Activated CD4-positive, alpha-beta memory T cell treated with anti-CD3 and anti-CD28 coated beads for 36 hours (primary cell): ENCODE measurements at regions not wholly inside any gene's neighbourhood (a gene's known extent, or its start where the extent isn't known, plus 50 kb on each side); places are given as distances from the start of the nearest gene placed in this dataset.

Experiments
- CTCF ChIA-PET: fragments of 350-600 bp; sonication (Branson Sonifier 250); formaldehyde crosslinking; loops from one replicate; lab custom pipeline; 2021; ENCODE audit warnings: antibody characterized with exemption, inconsistent platforms; lab: Charles Lee
- POLR2A ChIA-PET: fragments of 350-600 bp; sonication (Branson Sonifier 250); formaldehyde crosslinking; loops from one replicate; lab custom pipeline; 2021; ENCODE audit warnings: antibody characterized with exemption; lab: Charles Lee
- DNase-seq: peaks from one replicate; pipeline ENCODE4 v3.0.0-alpha.2; 2020
- H3K27ac Mint-ChIP-seq: one replicate; pipeline ENCODE4 v1.8.0; 2021; ENCODE audit warnings: mixed read lengths
- H3K27me3 Mint-ChIP-seq: one replicate; pipeline ENCODE4 v1.8.0; 2021; ENCODE audit warnings: mixed read lengths
- H3K36me3 Mint-ChIP-seq: one replicate; pipeline ENCODE4 v1.8.0; 2021; ENCODE audit warnings: mixed read lengths
- H3K4me1 Mint-ChIP-seq: one replicate; pipeline ENCODE4 v1.8.0; 2021; ENCODE audit warnings: low read depth, mixed read lengths
- H3K4me3 Mint-ChIP-seq: one replicate; pipeline ENCODE4 v1.8.0; 2021; ENCODE audit warnings: mild to moderate bottlenecking, mixed read lengths
- H3K9me3 Mint-ChIP-seq: one replicate; pipeline ENCODE4 v1.8.0; 2021; ENCODE audit warnings: mixed read lengths
- intact Hi-C: fragments of 100-400 bp; cut with micrococcal nuclease; formaldehyde crosslinking; loops from one replicate; pipeline ENCODE4 v1.15.1; 2023

GRCh38 chr4:30443289-30443688 is 276.9 kb upstream of the PCDH7 start:
- intact Hi-C loops = no loop called here
- Mint-ChIP-seq H3K27me3 (no peaks in the 10 kb centered on the region), H3K4me3 (no peak overlapping the region), H3K27ac (no peak overlapping the region), H3K4me1 (no peaks in the 10 kb centered on the region), H3K36me3 (no peaks in the 10 kb centered on the region), H3K9me3 (peaks cover 7% of the 10 kb centered on the region)
- CTCF ChIA-PET = no interaction called here
- no peak for DNase-seq
- POLR2A ChIA-PET = no interaction called here

- ChIA-PET POLR2A (no interaction called here), CTCF (no interaction called here)
- H3K36me3 Mint-ChIP-seq = no peaks in the 10 kb centered on the region
- no peak overlapping the region for H3K4me3 Mint-ChIP-seq
- no peaks in the 10 kb centered on the region for H3K27me3 Mint-ChIP-seq
- no peak overlapping the region for H3K27ac Mint-ChIP-seq
- H3K4me1 Mint-ChIP-seq = no peaks in the 10 kb centered on the region
- peaks cover 23% of the 10 kb centered on the region for H3K9me3 Mint-ChIP-seq
- no peak for DNase-seq
- intact Hi-C loops = no loop called here
Observed at GRCh38 chr4:30450474-30450873, 269.7 kb upstream of the PCDH7 start.

GRCh38 chr4:30454504-30454903 is 265.7 kb upstream of the PCDH7 start:
- intact Hi-C loops = no loop called here
- ChIA-PET CTCF (no interaction called here), POLR2A (no interaction called here)
- DNase-seq = no peak
- Mint-ChIP-seq H3K4me1 (no peaks in the 10 kb centered on the region), H3K27me3 (no peaks in the 10 kb centered on the region), H3K27ac (no peak overlapping the region), H3K9me3 (peaks cover 26% of the 10 kb centered on the region), H3K36me3 (no peaks in the 10 kb centered on the region), H3K4me3 (no peak overlapping the region)

- intact Hi-C loops = no loop called here
- H3K27me3 Mint-ChIP-seq = no peaks in the 10 kb centered on the region
- no peak overlapping the region for H3K27ac Mint-ChIP-seq
- ChIA-PET POLR2A (no interaction called here), CTCF (no interaction called here)
- no peaks in the 10 kb centered on the region for H3K4me1 Mint-ChIP-seq
- H3K9me3 Mint-ChIP-seq = peaks cover 25% of the 10 kb centered on the region
- no peak for DNase-seq
- no peak overlapping the region for H3K4me3 Mint-ChIP-seq
- H3K36me3 Mint-ChIP-seq = no peaks in the 10 kb centered on the region
Observed at GRCh38 chr4:30456716-30457115, 263.5 kb upstream of the PCDH7 start.

- Mint-ChIP-seq H3K27me3 (no peaks in the 10 kb centered on the region), H3K4me1 (no peaks in the 10 kb centered on the region), H3K27ac (no peak overlapping the region), H3K9me3 (peaks cover 14% of the 10 kb centered on the region), H3K4me3 (no peak overlapping the region), H3K36me3 (no peaks in the 10 kb centered on the region)
- DNase-seq = no peak
- intact Hi-C loops = no loop called here
- CTCF ChIA-PET = no interaction called here
- POLR2A ChIA-PET = no interaction called here
Observed at GRCh38 chr4:30460818-30461217, 259.4 kb upstream of the PCDH7 start.

- POLR2A ChIA-PET = no interaction called here
- H3K9me3 Mint-ChIP-seq = peaks cover 17% of the 10 kb centered on the region
- H3K27me3 Mint-ChIP-seq = no peaks in the 10 kb centered on the region
- H3K4me3 Mint-ChIP-seq = no peak overlapping the region
- intact Hi-C loops = no loop called here
- CTCF ChIA-PET = no interaction called here
- no peaks in the 10 kb centered on the region for H3K36me3 Mint-ChIP-seq
- no peak for DNase-seq
- H3K4me1 Mint-ChIP-seq = no peaks in the 10 kb centered on the region
- H3K27ac Mint-ChIP-seq = no peak overlapping the region
Observed at GRCh38 chr4:30461218-30461617, 259.0 kb upstream of the PCDH7 start.

GRCh38 chr4:30462445-30463090 is 257.6 kb upstream of the PCDH7 start:
- intact Hi-C loops = no loop called here
- POLR2A ChIA-PET = no interaction called here
- no peaks in the 10 kb centered on the region for H3K4me1 Mint-ChIP-seq
- CTCF ChIA-PET = no interaction called here
- no peak for DNase-seq
- no peaks in the 10 kb centered on the region for H3K36me3 Mint-ChIP-seq
- H3K27ac Mint-ChIP-seq = no peak overlapping the region
- H3K9me3 Mint-ChIP-seq = peaks cover 15% of the 10 kb centered on the region
- no peaks in the 10 kb centered on the region for H3K27me3 Mint-ChIP-seq
- H3K4me3 Mint-ChIP-seq = no peak overlapping the region

GRCh38 chr4:30471861-30472260 is 248.3 kb upstream of the PCDH7 start:
- intact Hi-C loops = no loop called here
- Mint-ChIP-seq H3K4me3 (no peak overlapping the region), H3K9me3 (peaks cover 3% of the 10 kb centered on the region), H3K27ac (no peak overlapping the region), H3K36me3 (no peaks in the 10 kb centered on the region), H3K4me1 (no peaks in the 10 kb centered on the region), H3K27me3 (no peaks in the 10 kb centered on the region)
- DNase-seq = no peak
- ChIA-PET POLR2A (no interaction called here), CTCF (no interaction called here)

- Mint-ChIP-seq H3K36me3 (no peaks in the 10 kb centered on the region), H3K4me3 (no peak overlapping the region), H3K4me1 (no peaks in the 10 kb centered on the region), H3K27me3 (no peaks in the 10 kb centered on the region), H3K27ac (no peak overlapping the region), H3K9me3 (peaks cover 5% of the 10 kb centered on the region)
- DNase-seq = no peak
- intact Hi-C loops = no loop called here
- POLR2A ChIA-PET = no interaction called here
- CTCF ChIA-PET = no interaction called here
Observed at GRCh38 chr4:30473225-30473624, 246.9 kb upstream of the PCDH7 start.

- DNase-seq = no peak
- no peak overlapping the region for H3K27ac Mint-ChIP-seq
- H3K4me3 Mint-ChIP-seq = no peak overlapping the region
- ChIA-PET CTCF (no interaction called here), POLR2A (no interaction called here)
- intact Hi-C loops = no loop called here
- peaks cover 26% of the 10 kb centered on the region for H3K9me3 Mint-ChIP-seq
- H3K27me3 Mint-ChIP-seq = no peaks in the 10 kb centered on the region
- H3K36me3 Mint-ChIP-seq = no peaks in the 10 kb centered on the region
- no peaks in the 10 kb centered on the region for H3K4me1 Mint-ChIP-seq
Observed at GRCh38 chr4:30495251-30495650, 224.9 kb upstream of the PCDH7 start.

GRCh38 chr4:30495651-30496310 is 224.4 kb upstream of the PCDH7 start:
- POLR2A ChIA-PET = no interaction called here
- CTCF ChIA-PET = no interaction called here
- Mint-ChIP-seq H3K9me3 (peaks cover 21% of the 10 kb centered on the region), H3K36me3 (no peaks in the 10 kb centered on the region), H3K4me3 (no peak overlapping the region), H3K27ac (no peak overlapping the region), H3K27me3 (no peaks in the 10 kb centered on the region), H3K4me1 (no peaks in the 10 kb centered on the region)
- no peak for DNase-seq
- intact Hi-C loops = no loop called here

GRCh38 chr4:30511751-30512150 is 208.4 kb upstream of the PCDH7 start:
- no peak for DNase-seq
- H3K27me3 Mint-ChIP-seq = no peaks in the 10 kb centered on the region
- no peak overlapping the region for H3K4me3 Mint-ChIP-seq
- no peak overlapping the region for H3K27ac Mint-ChIP-seq
- POLR2A ChIA-PET = no interaction called here
- H3K9me3 Mint-ChIP-seq = peaks cover 14% of the 10 kb centered on the region
- no peaks in the 10 kb centered on the region for H3K4me1 Mint-ChIP-seq
- intact Hi-C loops = no loop called here
- H3K36me3 Mint-ChIP-seq = no peaks in the 10 kb centered on the region
- CTCF ChIA-PET = no interaction called here

- H3K4me1 Mint-ChIP-seq = no peaks in the 10 kb centered on the region
- POLR2A ChIA-PET = no interaction called here
- no peak overlapping the region for H3K27ac Mint-ChIP-seq
- no peak for DNase-seq
- intact Hi-C loops = no loop called here
- no peak overlapping the region for H3K4me3 Mint-ChIP-seq
- peaks cover 14% of the 10 kb centered on the region for H3K9me3 Mint-ChIP-seq
- no peaks in the 10 kb centered on the region for H3K27me3 Mint-ChIP-seq
- no peaks in the 10 kb centered on the region for H3K36me3 Mint-ChIP-seq
- CTCF ChIA-PET = no interaction called here
Observed at GRCh38 chr4:30518211-30518610, 202.0 kb upstream of the PCDH7 start.
